ENCODE measurements at regions not wholly inside any gene's neighbourhood (a gene's known extent, or its start where the extent isn't known, plus 50 kb on each side); places are given as distances from the start of the nearest gene placed in this dataset.

DNA sequence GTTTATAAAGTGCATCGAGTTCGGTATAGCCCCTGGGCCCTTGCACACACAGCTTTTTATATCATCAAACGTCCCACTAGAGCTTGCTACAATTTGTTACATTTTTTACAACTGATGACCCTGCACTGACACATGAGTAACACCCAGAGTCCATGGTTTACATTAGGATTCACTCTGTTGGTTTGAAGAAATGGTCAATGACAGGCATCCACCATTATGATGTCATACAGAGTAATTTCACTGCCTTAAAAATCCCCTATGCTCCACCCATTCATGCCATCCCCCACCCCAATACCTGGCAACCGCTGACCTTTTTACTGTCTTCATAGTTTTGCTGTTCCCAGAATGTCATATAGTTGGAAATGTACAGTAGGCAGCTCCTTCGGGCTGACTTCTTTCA, 130.2 kb downstream of the MED10 start (continued):
- TF ChIP-seq, protein P1, sequence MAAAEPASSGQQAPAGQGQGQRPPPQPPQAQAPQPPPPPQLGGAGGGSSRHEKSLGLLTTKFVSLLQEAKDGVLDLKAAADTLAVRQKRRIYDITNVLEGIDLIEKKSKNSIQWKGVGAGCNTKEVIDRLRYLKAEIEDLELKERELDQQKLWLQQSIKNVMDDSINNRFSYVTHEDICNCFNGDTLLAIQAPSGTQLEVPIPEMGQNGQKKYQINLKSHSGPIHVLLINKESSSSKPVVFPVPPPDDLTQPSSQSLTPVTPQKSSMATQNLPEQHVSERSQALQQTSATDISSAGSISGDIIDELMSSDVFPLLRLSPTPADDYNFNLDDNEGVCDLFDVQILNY (CRISPR knock-in tag; IDR thresholded peaks at IDR 0.05), result no peak
- TF ChIP-seq ZNF317 (CRISPR knock-in tag; IDR thresholded peaks at IDR 0.05; ENCODE audit: borderline replicate concordance, low read depth) (no peak), PRRX2 (CRISPR knock-in tag; IDR thresholded peaks at IDR 0.05) (no peak), GTF2I (CRISPR knock-in tag; conservative IDR thresholded peaks at IDR 0.05) (no peak), ZNF121 (CRISPR knock-in tag; IDR thresholded peaks at IDR 0.05) (no peak), EMX1 (CRISPR knock-in tag; IDR thresholded peaks at IDR 0.05) (no peak), RELA (CRISPR knock-in tag; IDR thresholded peaks at IDR 0.05; ENCODE audit: borderline replicate concordance) (no peak), HMGA2 (CRISPR knock-in tag; IDR thresholded peaks at IDR 0.05) (no peak), CREM (CRISPR knock-in tag; IDR thresholded peaks at IDR 0.05) (no peak)
- TF ChIP-seq, protein P2, sequence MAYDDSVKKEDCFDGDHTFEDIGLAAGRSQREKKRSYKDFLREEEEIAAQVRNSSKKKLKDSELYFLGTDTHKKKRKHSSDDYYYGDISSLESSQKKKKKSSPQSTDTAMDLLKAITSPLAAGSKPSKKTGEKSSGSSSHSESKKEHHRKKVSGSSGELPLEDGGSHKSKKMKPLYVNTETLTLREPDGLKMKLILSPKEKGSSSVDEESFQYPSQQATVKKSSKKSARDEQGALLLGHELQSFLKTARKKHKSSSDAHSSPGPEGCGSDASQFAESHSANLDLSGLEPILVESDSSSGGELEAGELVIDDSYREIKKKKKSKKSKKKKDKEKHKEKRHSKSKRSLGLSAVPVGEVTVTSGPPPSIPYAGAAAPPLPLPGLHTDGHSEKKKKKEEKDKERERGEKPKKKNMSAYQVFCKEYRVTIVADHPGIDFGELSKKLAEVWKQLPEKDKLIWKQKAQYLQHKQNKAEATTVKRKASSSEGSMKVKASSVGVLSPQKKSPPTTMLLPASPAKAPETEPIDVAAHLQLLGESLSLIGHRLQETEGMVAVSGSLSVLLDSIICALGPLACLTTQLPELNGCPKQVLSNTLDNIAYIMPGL (CRISPR knock-in tag; IDR thresholded peaks at IDR 0.05), result no peak
- TF ChIP-seq, protein P3, sequence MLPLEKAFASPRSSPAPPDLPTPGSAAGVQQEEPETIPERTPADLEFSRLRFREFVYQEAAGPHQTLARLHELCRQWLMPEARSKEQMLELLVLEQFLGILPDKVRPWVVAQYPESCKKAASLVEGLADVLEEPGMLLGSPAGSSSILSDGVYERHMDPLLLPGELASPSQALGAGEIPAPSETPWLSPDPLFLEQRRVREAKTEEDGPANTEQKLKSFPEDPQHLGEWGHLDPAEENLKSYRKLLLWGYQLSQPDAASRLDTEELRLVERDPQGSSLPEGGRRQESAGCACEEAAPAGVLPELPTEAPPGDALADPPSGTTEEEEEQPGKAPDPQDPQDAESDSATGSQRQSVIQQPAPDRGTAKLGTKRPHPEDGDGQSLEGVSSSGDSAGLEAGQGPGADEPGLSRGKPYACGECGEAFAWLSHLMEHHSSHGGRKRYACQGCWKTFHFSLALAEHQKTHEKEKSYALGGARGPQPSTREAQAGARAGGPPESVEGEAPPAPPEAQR (CRISPR knock-in tag; IDR thresholded peaks at IDR 0.05), result no peak
- TF ChIP-seq, protein P4, sequence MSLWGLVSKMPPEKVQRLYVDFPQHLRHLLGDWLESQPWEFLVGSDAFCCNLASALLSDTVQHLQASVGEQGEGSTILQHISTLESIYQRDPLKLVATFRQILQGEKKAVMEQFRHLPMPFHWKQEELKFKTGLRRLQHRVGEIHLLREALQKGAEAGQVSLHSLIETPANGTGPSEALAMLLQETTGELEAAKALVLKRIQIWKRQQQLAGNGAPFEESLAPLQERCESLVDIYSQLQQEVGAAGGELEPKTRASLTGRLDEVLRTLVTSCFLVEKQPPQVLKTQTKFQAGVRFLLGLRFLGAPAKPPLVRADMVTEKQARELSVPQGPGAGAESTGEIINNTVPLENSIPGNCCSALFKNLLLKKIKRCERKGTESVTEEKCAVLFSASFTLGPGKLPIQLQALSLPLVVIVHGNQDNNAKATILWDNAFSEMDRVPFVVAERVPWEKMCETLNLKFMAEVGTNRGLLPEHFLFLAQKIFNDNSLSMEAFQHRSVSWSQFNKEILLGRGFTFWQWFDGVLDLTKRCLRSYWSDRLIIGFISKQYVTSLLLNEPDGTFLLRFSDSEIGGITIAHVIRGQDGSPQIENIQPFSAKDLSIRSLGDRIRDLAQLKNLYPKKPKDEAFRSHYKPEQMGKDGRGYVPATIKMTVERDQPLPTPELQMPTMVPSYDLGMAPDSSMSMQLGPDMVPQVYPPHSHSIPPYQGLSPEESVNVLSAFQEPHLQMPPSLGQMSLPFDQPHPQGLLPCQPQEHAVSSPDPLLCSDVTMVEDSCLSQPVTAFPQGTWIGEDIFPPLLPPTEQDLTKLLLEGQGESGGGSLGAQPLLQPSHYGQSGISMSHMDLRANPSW (CRISPR knock-in tag; conservative IDR thresholded peaks at IDR 0.05; ENCODE audit: low read depth), result no peak

DNA sequence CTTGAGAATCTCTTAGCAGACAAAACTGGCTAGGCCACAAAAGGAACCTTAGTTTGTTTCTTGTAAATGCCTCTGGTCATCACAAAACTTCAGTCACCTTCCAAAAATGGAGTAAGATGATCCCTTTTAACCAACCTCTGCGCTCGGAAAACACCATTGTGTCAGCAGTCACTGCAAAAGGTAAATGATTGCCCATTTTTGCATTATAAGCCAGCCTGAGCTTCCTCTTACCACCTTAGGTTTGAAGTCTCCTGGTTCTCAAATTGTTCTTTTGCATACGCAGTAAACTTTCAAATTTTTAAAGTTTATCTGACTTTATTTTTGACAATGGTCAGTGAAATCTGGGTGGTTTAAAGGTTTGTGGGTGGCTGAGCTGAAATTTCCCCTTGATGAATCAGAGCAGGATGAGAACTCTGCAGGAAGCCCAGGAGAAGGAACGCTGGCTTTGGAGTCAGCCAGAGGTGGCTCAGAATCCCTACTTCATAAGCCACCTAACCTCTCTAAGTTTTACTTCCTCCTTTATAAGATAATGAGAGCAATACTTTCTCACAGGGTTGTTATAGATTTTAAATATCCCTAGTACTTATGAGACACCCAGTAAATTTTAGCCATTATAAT, 131.4 kb downstream of the MED10 start:
- H3K9me3 Mint-ChIP-seq, result peaks cover 12% of the 10 kb centered on the region; the same call in 1 of the 2 replicates
- ChIA-PET CTCF (interaction anchor here (1.3 kb wide), 1 partner anchor 44 kb away, joined by 3 read pairs; no protein-coding TSS in a partner anchor), POLR2A (no interaction called here)
- H3K27ac Mint-ChIP-seq, result no peak overlapping the region
- H3K36me3 Mint-ChIP-seq, result no peaks in the 10 kb centered on the region
- no peaks in the 10 kb centered on the region for H3K27me3 Mint-ChIP-seq (ENCODE audit: low read depth)
- no peak for DNase-seq (ENCODE audit: low spot score)
- H3K4me1 Mint-ChIP-seq, result peaks cover 5% of the 10 kb centered on the region
- H3K4me3 Mint-ChIP-seq, result no peak overlapping the region
- no peak for ATAC-seq
- TF ChIP-seq OVOL2 (CRISPR knock-in tag; IDR thresholded peaks at IDR 0.05; ENCODE audit: borderline replicate concordance) (no peak), SMAD4 (CRISPR knock-in tag; IDR thresholded peaks at IDR 0.05) (no peak), KAT7 (CRISPR knock-in tag; IDR thresholded peaks at IDR 0.05; ENCODE audit: borderline replicate concordance) (no peak), RELA (CRISPR knock-in tag; IDR thresholded peaks at IDR 0.05; ENCODE audit: borderline replicate concordance) (no peak), ESRRA (CRISPR knock-in tag; IDR thresholded peaks at IDR 0.05; ENCODE audit: borderline replicate concordance) (no peak), ZNF219 (CRISPR knock-in tag; IDR thresholded peaks at IDR 0.05; ENCODE audit: borderline replicate concordance) (no peak), NR3C1 (CRISPR knock-in tag; conservative IDR thresholded peaks at IDR 0.05; ENCODE audit: low read depth) (no peak), ZNF423 (CRISPR knock-in tag; IDR thresholded peaks at IDR 0.05) (no peak), NFYB (CRISPR knock-in tag; conservative IDR thresholded peaks at IDR 0.05; ENCODE audit: low read depth) (no peak)
- TF ChIP-seq, protein P5, sequence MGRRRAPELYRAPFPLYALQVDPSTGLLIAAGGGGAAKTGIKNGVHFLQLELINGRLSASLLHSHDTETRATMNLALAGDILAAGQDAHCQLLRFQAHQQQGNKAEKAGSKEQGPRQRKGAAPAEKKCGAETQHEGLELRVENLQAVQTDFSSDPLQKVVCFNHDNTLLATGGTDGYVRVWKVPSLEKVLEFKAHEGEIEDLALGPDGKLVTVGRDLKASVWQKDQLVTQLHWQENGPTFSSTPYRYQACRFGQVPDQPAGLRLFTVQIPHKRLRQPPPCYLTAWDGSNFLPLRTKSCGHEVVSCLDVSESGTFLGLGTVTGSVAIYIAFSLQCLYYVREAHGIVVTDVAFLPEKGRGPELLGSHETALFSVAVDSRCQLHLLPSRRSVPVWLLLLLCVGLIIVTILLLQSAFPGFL (CRISPR knock-in tag; IDR thresholded peaks at IDR 0.05; ENCODE audit: borderline replicate concordance), result no peak
- TF ChIP-seq, protein P6, sequence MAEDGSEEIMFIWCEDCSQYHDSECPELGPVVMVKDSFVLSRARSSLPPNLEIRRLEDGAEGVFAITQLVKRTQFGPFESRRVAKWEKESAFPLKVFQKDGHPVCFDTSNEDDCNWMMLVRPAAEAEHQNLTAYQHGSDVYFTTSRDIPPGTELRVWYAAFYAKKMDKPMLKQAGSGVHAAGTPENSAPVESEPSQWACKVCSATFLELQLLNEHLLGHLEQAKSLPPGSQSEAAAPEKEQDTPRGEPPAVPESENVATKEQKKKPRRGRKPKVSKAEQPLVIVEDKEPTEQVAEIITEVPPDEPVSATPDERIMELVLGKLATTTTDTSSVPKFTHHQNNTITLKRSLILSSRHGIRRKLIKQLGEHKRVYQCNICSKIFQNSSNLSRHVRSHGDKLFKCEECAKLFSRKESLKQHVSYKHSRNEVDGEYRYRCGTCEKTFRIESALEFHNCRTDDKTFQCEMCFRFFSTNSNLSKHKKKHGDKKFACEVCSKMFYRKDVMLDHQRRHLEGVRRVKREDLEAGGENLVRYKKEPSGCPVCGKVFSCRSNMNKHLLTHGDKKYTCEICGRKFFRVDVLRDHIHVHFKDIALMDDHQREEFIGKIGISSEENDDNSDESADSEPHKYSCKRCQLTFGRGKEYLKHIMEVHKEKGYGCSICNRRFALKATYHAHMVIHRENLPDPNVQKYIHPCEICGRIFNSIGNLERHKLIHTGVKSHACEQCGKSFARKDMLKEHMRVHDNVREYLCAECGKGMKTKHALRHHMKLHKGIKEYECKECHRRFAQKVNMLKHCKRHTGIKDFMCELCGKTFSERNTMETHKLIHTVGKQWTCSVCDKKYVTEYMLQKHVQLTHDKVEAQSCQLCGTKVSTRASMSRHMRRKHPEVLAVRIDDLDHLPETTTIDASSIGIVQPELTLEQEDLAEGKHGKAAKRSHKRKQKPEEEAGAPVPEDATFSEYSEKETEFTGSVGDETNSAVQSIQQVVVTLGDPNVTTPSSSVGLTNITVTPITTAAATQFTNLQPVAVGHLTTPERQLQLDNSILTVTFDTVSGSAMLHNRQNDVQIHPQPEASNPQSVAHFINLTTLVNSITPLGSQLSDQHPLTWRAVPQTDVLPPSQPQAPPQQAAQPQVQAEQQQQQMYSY (CRISPR knock-in tag; IDR thresholded peaks at IDR 0.05), result no peak
- TF ChIP-seq, protein P1 (CRISPR knock-in tag; IDR thresholded peaks at IDR 0.05), result no peak
